Heart left ventricle (tissue), 13 donors: ENCODE measurements at regions not wholly inside any gene's neighbourhood (a gene's known extent, or its start where the extent isn't known, plus 50 kb on each side); places are given as distances from the start of the nearest gene placed in this dataset.

ENCODE experiments used
- POLR2A ChIP-seq, 2 donors: fragments of 450-650 bp; IDR thresholded peaks; one replicate each; pipeline ENCODE4 v1.6.1; 2017; ENCODE audit warnings: antibody characterized with exemption in 2 of 2, mild to moderate bottlenecking in 2 of 2, moderate library complexity in 2 of 2
- TF ChIP-seq, protein P1 (sequence below), 12 donors: fragments of 200-600 bp; sonication (generic) in 4 of 12; IDR thresholded peaks; one replicate each; pipeline versions ENCODE4 v1.5.0 to v1.8.0; 2018 to 2022; ENCODE audit warnings: antibody characterized with exemption in 12 of 12, mild to moderate bottlenecking in 5 of 12
- donor health status: ischemic (EF 13 %, LVEDD 7.1; RV severe dilation, severe dysfunction).
- donor health status: DM: no; HTN: yes; CAD: no.
- donor health status: DM: no; HTN: no; CAD: no.
- donor health status: ischemic (EF 25% LVEDD 6.9; RV normal size, moderate dysfunction).
- donor health status: ischemic (EF 25% LVEDD 5.7; RV mildly dilated, moderate dysfunction).
- donor health status: ischemic (EF 35%, LVEDD 5.7; RV mildly dilated, moderate dysfunction).
- donor health status: nonischemic (EF 11% LVEDD 7.7; RV severe dilation, severe dysfunction).
- donor health status: DM: yes; HTN: yes; CAD: no.
- donor health status: PGD.
- donor health status: ischemic (EF 29% LVEDD 5.4; RV normal size, mild dysfunction).
- donor health status: nonischemic (EF 23%, LVEDD 6.1; RV moderate dilation, normal function).

DNA sequence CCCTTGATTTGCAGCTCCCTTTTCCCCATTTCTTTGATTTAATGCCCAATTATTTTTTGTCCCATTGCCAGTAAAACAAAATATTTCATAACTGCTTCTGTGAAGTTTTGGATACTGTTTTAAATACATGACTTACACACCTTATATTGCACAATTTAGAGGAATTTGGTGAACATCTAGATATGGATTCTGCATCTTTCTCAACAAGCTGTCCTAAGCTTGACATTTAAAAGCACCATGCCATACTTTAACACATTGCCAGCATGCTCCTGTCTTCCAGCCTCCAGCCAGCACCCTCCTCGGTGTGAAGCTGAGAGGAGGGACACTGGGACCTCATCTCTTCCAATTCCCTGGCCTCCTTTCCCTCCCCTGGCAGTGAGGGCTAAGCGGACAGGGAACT lies 167.6 kb downstream of the SEC16B start:
- TF ChIP-seq, protein P1, sequence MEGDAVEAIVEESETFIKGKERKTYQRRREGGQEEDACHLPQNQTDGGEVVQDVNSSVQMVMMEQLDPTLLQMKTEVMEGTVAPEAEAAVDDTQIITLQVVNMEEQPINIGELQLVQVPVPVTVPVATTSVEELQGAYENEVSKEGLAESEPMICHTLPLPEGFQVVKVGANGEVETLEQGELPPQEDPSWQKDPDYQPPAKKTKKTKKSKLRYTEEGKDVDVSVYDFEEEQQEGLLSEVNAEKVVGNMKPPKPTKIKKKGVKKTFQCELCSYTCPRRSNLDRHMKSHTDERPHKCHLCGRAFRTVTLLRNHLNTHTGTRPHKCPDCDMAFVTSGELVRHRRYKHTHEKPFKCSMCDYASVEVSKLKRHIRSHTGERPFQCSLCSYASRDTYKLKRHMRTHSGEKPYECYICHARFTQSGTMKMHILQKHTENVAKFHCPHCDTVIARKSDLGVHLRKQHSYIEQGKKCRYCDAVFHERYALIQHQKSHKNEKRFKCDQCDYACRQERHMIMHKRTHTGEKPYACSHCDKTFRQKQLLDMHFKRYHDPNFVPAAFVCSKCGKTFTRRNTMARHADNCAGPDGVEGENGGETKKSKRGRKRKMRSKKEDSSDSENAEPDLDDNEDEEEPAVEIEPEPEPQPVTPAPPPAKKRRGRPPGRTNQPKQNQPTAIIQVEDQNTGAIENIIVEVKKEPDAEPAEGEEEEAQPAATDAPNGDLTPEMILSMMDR (IDR thresholded peaks at IDR 0.05): no peak
- TF ChIP-seq POLR2A (IDR thresholded peaks at IDR 0.05): no peak
